H54 (cell line): ENCODE measurements at regions not wholly inside any gene's neighbourhood (a gene's known extent, or its start where the extent isn't known, plus 50 kb on each side); places are given as distances from the start of the nearest gene placed in this dataset.
"Not testable (repeated sequence)": the region's sequence is repeated elsewhere in the genome, so short reads cannot be mapped to it uniquely, and the experiment has no call there.

ENCODE experiments used
- DNase-seq: peaks from one replicate; pipeline ENCODE4 v3.0.0; 2011; ENCODE audit warnings: low spot score, mixed read lengths; ENCODE audit not compliant: insufficient read length
- FAIRE-seq: peaks from 3 replicates; lab custom pipeline; 2011; peaks lifted over from hg19 to GRCh38; lab: Jason Lieb, UNC
- POLR2A ChIP-seq: IDR thresholded peaks from 2 replicates; pipeline ENCODE4 v1.6.1; 2011; ENCODE audit warnings: low read depth, mild to moderate bottlenecking, low read length

DNA sequence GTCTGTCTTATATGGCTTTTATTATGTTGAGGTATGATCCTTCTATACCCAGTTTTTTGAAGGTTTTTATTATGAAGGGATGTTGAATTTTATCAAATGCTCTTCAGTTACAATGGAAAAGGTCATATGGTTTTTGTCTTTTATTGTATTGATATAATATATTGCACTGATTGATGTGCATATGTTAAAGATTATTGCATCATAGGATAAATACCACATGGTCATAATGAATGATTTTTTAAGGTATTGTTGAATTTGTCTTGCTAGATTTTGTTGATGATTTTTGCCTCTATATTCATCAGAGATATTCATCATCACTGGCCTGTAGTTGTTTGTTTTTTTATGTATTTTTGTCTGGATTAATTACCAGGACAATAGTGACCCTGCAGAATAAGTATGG lies 339.2 kb upstream of the CT83 start:
- no peak for TF ChIP-seq POLR2A
- DNase-seq (no peak), FAIRE-seq (no peak)

DNA sequence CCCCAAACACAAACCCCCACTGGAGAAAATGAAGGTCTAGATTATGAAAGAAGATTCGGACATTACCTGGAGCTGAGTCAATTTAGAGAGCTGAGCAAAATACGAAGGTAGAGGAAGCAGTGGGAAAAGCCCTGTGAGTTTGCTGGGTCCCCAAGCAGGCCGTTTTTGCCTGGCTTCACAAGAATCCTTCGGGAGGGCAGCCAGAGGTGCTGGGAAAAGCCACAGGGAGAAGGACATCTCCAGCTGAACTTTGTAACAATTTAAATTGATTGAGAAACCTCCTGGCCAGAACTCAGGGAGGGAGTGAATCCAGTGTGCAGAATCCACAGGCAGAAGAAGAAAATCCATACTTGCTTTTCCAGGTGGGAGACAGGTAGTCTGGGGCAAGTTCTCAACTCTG lies 319.1 kb upstream of the CT83 start:
- no peak for TF ChIP-seq POLR2A
- DNase-seq, result no peak
- no peak for FAIRE-seq

GRCh38 chrX:116757491-116757890 lies 294.7 kb upstream of the CT83 start:
- no peak for FAIRE-seq
- TF ChIP-seq POLR2A, result no peak
- DNase-seq, result no peak

GRCh38 chrX:116756958-116757357 lies 294.2 kb upstream of the CT83 start:
- no peak for TF ChIP-seq POLR2A
- FAIRE-seq (no peak), DNase-seq (no peak)

DNA sequence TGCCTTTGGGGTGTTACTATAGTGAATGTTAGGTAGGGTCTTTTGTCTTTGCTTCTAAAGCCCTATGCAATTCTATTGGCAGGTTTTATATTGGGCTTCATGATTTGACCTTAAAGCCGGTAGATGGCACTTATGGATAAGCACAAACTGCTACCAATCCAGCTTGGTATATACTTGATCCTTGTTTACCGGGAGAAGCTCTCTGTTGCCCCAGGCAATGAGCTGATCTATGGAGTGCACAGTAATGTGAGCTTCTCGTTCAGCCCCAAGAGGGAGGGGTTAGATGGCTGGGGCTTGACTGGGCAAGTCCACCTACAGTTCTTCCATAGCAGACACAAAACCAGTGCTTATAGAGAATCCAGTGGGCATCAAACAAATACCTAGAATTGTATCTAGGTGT lies 287.2 kb upstream of the CT83 start:
- no peak for TF ChIP-seq POLR2A

DNA sequence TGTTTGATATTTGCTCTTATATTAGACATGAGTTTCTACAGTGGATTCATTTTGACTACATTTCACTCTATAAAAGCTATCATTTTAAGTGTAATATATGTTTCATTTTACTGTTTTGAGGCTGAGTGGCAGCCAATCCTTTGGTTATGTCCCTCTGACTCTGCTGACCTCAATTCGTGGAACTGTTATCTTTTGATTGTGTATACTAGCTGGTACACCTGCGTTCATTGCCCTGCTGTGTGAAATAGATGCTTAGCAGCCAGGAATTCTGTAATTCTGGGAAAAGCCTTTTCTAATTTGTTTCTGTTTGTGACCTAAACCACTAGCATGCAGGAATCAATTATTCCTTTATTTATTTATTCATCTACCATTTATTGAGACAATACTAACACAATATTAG lies 269.4 kb upstream of the CT83 start:
- no peak for FAIRE-seq
- DNase-seq, result no peak
- no peak for TF ChIP-seq POLR2A

More for the DNA sequence above, 287.2 kb upstream of the CT83 start:
- FAIRE-seq (no peak), DNase-seq (no peak)

DNA sequence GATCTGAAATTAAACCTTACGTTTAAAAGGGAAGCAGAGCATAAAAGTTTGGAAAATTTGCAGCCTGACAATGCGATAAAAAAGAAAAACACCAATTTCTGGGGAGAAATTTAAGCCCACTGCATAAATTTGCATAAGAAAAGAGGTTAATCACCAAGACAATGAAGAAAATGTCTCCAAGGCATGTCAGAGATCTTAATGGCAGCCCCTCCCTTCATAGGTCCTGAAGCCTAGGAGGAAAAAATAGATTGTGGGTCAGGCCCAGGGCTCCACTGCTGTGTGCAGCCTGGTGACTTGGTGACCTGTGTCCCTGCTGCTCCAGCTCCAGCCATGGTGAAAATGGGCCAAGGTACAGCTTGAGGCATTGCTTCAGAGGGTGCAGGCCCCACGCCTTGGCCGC lies 264.0 kb upstream of the CT83 start:
- DNase-seq, result no peak
- no peak for TF ChIP-seq POLR2A
- FAIRE-seq, result no peak

GRCh38 chrX:116694046-116694445 lies 231.3 kb upstream of the CT83 start:
- DNase-seq (no peak), FAIRE-seq (no peak)
- TF ChIP-seq POLR2A, result no peak

DNA sequence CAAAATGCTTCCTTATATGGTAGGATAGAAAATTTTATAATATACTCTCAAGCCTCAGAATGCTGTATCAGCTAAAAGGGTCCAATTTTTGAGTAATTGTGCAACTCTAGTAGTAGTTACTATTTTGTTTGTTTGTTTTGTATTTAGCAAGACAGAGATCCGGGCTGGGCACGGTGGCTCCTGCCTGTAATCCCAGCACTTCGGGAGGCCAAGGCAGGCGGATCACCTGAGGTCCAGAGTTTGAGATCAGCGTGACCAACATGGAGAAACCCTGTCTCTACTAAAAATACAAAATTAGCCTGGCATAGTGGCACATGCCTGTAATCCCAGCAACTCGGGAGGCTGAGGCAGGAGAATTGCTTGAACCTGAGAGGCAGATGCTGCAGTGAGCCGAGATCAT lies 216.8 kb upstream of the CT83 start:
- DNase-seq, FAIRE-seq: not testable (repeated sequence)

- DNase-seq (no peak), FAIRE-seq (no peak)
- TF ChIP-seq POLR2A, result no peak
Measured at GRCh38 chrX:116667346-116668134, 204.8 kb upstream of the CT83 start.

- no peak for FAIRE-seq
- no peak for DNase-seq
Measured at GRCh38 chrX:116657071-116657470, 194.3 kb upstream of the CT83 start.

DNA sequence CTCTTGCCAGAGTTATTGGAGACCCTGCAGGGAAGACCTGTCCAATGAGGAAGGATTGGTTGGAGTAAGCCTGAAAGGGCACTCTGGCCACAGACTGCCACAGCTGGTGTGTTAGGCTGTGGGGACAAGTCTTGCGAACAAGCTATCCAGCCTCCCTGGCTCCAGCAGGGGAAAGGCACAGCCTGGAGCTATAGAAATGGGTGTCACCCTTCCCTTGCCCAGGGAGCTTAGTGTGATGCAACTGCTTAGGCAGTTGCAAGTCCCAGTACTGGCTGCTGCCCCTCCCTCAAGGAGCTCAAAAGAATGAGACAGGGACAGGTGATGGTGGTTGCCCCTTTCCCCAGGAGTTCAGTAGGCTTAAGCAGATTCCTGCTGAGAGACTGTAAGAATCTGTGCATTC lies 165.7 kb upstream of the CT83 start:
- FAIRE-seq, result no peak
- no peak for DNase-seq

More at GRCh38 chrX:116657071-116657470, 194.3 kb upstream of the CT83 start:
- no peak for TF ChIP-seq POLR2A

GRCh38 chrX:116618546-116618945 lies 155.8 kb upstream of the CT83 start:
- DNase-seq (no peak), FAIRE-seq (no peak)
- TF ChIP-seq POLR2A, result no peak

More for the DNA sequence above, 165.7 kb upstream of the CT83 start:
- TF ChIP-seq POLR2A, result no peak

- no peak for DNase-seq
- no peak for FAIRE-seq
- no peak for TF ChIP-seq POLR2A
Measured at GRCh38 chrX:116607776-116608175, 145.0 kb upstream of the CT83 start.

DNA sequence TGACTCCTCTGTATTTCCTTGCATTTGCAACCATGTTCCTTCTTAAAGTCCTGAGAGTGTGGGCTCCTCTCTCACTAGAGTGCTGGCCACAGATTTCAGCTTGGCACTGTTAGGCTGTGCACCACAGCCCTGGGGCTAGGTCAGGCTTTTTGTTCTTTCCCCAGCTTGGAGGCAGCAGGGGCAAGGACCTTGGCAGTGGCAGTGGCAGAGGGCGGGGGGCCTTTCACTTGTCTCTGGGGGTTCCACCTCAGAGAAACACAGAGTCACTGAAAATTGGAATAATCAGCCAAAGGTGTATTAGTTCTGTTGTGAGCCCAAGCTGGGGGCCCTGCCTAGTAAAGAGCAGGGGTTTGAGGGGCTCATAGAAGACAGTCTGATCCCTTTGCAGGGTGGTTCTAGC lies 142.8 kb upstream of the CT83 start:
- FAIRE-seq (no peak), DNase-seq (no peak)
- no peak for TF ChIP-seq POLR2A
